B cell (primary cell): ENCODE measurements at regions not wholly inside any gene's neighbourhood (a gene's known extent, or its start where the extent isn't known, plus 50 kb on each side); places are given as distances from the start of the nearest gene placed in this dataset.
A peak's percentile ranks its signal among the peaks of the same experiment; 100 is the strongest.

Source experiments
- EZH2 ChIP-seq: IDR thresholded peaks from 2 replicates; pipeline ENCODE4 v1.6.1; 2012; ENCODE audit warnings: borderline replicate concordance, low read depth, mild to moderate bottlenecking, moderate library complexity, low read length; ENCODE audit not compliant: insufficient read depth, poor library complexity, severe bottlenecking
- TF ChIP-seq, protein P1 (sequence below): fragments of 200-600 bp; IDR thresholded peaks from one replicate; pipeline ENCODE4 v1.8.0; 2022; ENCODE audit warnings: antibody characterized with exemption, mild to moderate bottlenecking

DNA sequence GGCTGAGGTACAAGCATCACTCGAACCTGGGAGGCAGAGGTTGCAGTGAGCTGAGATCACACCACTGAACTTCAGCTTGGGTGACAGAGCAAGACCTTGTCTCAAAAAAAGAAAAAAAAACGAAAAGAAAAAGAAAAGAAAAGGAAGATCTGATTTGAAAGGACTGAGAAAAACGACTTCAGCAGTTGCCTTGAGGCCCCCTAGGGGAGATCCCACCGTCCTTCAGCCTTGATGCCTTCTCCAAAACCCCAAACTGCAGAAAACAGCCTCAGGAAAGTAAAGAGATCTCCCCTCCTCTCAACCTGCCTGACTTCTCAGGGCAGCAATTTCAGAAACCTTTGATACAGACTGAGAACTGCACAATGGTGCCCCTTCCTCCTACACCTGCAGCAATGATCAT, 50.9 kb upstream of the BCAR3 start:
- TF ChIP-seq EZH2, result no peak
- TF ChIP-seq, protein P1, sequence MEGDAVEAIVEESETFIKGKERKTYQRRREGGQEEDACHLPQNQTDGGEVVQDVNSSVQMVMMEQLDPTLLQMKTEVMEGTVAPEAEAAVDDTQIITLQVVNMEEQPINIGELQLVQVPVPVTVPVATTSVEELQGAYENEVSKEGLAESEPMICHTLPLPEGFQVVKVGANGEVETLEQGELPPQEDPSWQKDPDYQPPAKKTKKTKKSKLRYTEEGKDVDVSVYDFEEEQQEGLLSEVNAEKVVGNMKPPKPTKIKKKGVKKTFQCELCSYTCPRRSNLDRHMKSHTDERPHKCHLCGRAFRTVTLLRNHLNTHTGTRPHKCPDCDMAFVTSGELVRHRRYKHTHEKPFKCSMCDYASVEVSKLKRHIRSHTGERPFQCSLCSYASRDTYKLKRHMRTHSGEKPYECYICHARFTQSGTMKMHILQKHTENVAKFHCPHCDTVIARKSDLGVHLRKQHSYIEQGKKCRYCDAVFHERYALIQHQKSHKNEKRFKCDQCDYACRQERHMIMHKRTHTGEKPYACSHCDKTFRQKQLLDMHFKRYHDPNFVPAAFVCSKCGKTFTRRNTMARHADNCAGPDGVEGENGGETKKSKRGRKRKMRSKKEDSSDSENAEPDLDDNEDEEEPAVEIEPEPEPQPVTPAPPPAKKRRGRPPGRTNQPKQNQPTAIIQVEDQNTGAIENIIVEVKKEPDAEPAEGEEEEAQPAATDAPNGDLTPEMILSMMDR, result peak; percentile 42
